ENCODE measurements at regions not wholly inside any gene's neighbourhood (a gene's known extent, or its start where the extent isn't known, plus 50 kb on each side); places are given as distances from the start of the nearest gene placed in this dataset.

DNA sequence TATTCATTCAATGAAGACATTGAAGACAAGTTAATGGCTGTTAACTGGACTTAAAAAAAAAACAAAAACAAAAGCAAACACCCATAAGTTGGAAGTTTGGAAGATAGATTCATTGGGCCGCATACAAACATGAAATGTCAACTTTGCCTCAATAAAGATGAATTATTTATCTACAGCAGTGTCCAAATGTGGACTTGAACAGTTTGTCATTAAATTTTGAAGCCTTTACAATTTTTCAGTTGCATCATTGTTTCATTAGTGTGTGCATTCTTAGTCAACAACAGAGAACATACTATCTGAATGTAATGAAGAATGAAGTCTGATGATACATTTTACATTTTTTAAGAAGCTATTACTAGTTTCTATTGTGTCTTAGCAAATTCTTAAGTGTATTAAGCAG is 152.1 kb downstream of the SLIT2 start:
- ATAC-seq (ENCODE audit: low read depth) (no peak), DNase-seq (no peak)
- no peak overlapping the region for H4K8ac ChIP-seq (ENCODE audit: low read depth in 2 of 2, low read length in 2 of 2)
- H4K91ac ChIP-seq (ENCODE audit: insufficient read depth, low read depth, low read length) = no peak overlapping the region
- H2BK120ac ChIP-seq (ENCODE audit: low read depth, low read length) = no peak overlapping the region
- H3K18ac ChIP-seq (ENCODE audit: low read depth, low read length) = no peak overlapping the region
- H2BK15ac ChIP-seq (ENCODE audit: low read depth, low read length) = no peak overlapping the region
- H4K5ac ChIP-seq (ENCODE audit: low read depth, low read length) = no peak overlapping the region
- no peaks in the 10 kb centered on the region for H3K9me3 ChIP-seq (ENCODE audit: control insufficient read depth, insufficient read depth, low read length)
- no peaks in the 10 kb centered on the region for H3K4me1 ChIP-seq (ENCODE audit: control insufficient read depth, insufficient read depth, low read length)
- no peak overlapping the region for H3K27ac ChIP-seq (ENCODE audit: insufficient read depth, low read length)
- H3K4me3 ChIP-seq (ENCODE audit: insufficient read depth, low read depth, low read length) = no peak overlapping the region
- no TSS peak for BruUV-seq (replicated peaks)
- no peaks in the 10 kb centered on the region for H3K27me3 ChIP-seq (ENCODE audit: control insufficient read depth, insufficient read depth, low read length)
- H3K9ac ChIP-seq (ENCODE audit: low read depth, low read length) = no peak overlapping the region
- in situ Hi-C loops (cut with MboI; ENCODE audit: low sequenced_read_pairs) = no loop called here
- no peak overlapping the region for H3K23ac ChIP-seq (ENCODE audit: low read depth, low read length)
- H3K36me3 ChIP-seq (ENCODE audit: control insufficient read depth, insufficient read depth, low read length) = no peaks in the 10 kb centered on the region
- TF ChIP-seq, protein P1, sequence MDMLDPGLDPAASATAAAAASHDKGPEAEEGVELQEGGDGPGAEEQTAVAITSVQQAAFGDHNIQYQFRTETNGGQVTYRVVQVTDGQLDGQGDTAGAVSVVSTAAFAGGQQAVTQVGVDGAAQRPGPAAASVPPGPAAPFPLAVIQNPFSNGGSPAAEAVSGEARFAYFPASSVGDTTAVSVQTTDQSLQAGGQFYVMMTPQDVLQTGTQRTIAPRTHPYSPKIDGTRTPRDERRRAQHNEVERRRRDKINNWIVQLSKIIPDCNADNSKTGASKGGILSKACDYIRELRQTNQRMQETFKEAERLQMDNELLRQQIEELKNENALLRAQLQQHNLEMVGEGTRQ (IDR thresholded peaks at IDR 0.05; ENCODE audit: low read depth, low read length) = no peak
- no peak for TF ChIP-seq MAZ (IDR thresholded peaks at IDR 0.05; ENCODE audit: borderline replicate concordance, low read depth, low read length)
- TF ChIP-seq NFE2L2 (IDR thresholded peaks at IDR 0.05; ENCODE audit: low read depth, low read length) = no peak
- no peak for TF ChIP-seq MXI1 (IDR thresholded peaks at IDR 0.05; ENCODE audit: borderline replicate concordance, low read depth, low read length)
- no peak for TF ChIP-seq CEBPB (IDR thresholded peaks at IDR 0.05; ENCODE audit: low read depth, low read length)
- TF ChIP-seq BHLHE40 (IDR thresholded peaks at IDR 0.05; ENCODE audit: low read depth, low read length) = no peak
- TF ChIP-seq, protein P2, sequence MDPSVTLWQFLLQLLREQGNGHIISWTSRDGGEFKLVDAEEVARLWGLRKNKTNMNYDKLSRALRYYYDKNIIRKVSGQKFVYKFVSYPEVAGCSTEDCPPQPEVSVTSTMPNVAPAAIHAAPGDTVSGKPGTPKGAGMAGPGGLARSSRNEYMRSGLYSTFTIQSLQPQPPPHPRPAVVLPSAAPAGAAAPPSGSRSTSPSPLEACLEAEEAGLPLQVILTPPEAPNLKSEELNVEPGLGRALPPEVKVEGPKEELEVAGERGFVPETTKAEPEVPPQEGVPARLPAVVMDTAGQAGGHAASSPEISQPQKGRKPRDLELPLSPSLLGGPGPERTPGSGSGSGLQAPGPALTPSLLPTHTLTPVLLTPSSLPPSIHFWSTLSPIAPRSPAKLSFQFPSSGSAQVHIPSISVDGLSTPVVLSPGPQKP (IDR thresholded peaks at IDR 0.05; ENCODE audit: borderline replicate concordance, low read depth, low read length) = no peak
- no peak for TF ChIP-seq RCOR1 (IDR thresholded peaks at IDR 0.05; ENCODE audit: insufficient replicate concordance, low read length)
- no peak for TF ChIP-seq CTCF (conservative IDR thresholded peaks at IDR 0.05; ENCODE audit: low read depth, low read length)
- no peak for TF ChIP-seq FOS (IDR thresholded peaks at IDR 0.05; ENCODE audit: low read depth, low read length)
- TF ChIP-seq RAD21 (IDR thresholded peaks at IDR 0.05; ENCODE audit: low read length) = no peak
- no peak for TF ChIP-seq RFX5 (IDR thresholded peaks at IDR 0.05; ENCODE audit: low read depth, low read length)
- TF ChIP-seq POLR2A (IDR thresholded peaks at IDR 0.05; ENCODE audit: low read depth, low read length) = no peak
- no peak for TF ChIP-seq MAFK (IDR thresholded peaks at IDR 0.05; ENCODE audit: low read depth, low read length)
- no peak for TF ChIP-seq SMC3 (IDR thresholded peaks at IDR 0.05; ENCODE audit: low read depth, low read length)
- no peak for TF ChIP-seq CHD1 (IDR thresholded peaks at IDR 0.05; ENCODE audit: low read depth, low read length)
- H2AK9ac ChIP-seq (replicated peaks; ENCODE audit: low read depth, low read length, poor library complexity) = no peak overlapping the region
- H2AFZ ChIP-seq (replicated peaks; ENCODE audit: low read length, poor library complexity) = no peak overlapping the region
- intact Hi-C loops (cut with micrococcal nuclease) = no loop called here
- CTCF ChIA-PET = no interaction called here
- no peak overlapping the region for H2AK5ac ChIP-seq (ENCODE audit: low read depth, low read length)
- POLR2A ChIA-PET (ENCODE audit: unreplicated experiment) = no interaction called here
- no peaks in the 10 kb centered on the region for H4K20me1 ChIP-seq (ENCODE audit: insufficient read depth, low read length)
- H3K4ac ChIP-seq (ENCODE audit: low read depth, low read length) = no peak overlapping the region
- H2BK5ac ChIP-seq (ENCODE audit: low read depth, low read length, poor library complexity, severe bottlenecking) = no peak overlapping the region
- H3K14ac ChIP-seq (replicated peaks; ENCODE audit: low read depth, low read length) = no peak overlapping the region
- dilution Hi-C loops (cut with HindIII; ENCODE audit: low sequenced_read_pairs, unreplicated experiment) = no loop called here
- no peak overlapping the region for H3K56ac ChIP-seq (ENCODE audit: extremely low read depth, insufficient read depth, low read length)
- H3K79me1 ChIP-seq (ENCODE audit: low read depth in 1 of 2, low read length in 2 of 2) = no peaks in the 10 kb centered on the region
- WGBS, 2 experiments (ENCODE audit: extremely low coverage in 2 of 2, insufficient read length in 1 of 2) = no CpG with 5 or more reads among the region's 1 CpG
- no peak overlapping the region for H3K4me2 ChIP-seq (ENCODE audit: low read depth, low read length)
- H2BK20ac ChIP-seq (ENCODE audit: low read depth, low read length) = no peak overlapping the region
- no peaks in the 10 kb centered on the region for H3K9me1 ChIP-seq (ENCODE audit: insufficient read depth, low read length)
